ENCODE measurements at regions not wholly inside any gene's neighbourhood (a gene's known extent, or its start where the extent isn't known, plus 50 kb on each side); places are given as distances from the start of the nearest gene placed in this dataset.

DNA sequence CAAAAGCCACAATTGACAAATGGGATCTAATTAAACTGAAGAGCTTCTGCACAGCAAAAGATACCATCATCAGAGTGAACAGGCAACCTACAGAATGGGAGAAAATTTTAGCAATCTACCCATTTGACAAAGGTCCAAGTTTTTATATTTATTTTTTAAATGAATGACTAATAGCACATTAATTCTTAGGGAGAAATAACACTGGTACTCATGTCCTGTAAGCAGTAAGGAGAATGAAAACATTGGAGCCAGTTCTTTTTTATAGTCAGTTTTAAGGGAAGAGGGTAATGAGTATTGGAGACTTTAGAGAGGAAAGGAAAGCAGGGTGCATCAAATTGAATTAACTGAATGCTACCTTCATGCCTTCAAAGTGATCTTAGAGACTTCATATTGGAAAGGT lies 404.7 kb upstream of the TGFBR2 start:
- TF ChIP-seq, protein P1, sequence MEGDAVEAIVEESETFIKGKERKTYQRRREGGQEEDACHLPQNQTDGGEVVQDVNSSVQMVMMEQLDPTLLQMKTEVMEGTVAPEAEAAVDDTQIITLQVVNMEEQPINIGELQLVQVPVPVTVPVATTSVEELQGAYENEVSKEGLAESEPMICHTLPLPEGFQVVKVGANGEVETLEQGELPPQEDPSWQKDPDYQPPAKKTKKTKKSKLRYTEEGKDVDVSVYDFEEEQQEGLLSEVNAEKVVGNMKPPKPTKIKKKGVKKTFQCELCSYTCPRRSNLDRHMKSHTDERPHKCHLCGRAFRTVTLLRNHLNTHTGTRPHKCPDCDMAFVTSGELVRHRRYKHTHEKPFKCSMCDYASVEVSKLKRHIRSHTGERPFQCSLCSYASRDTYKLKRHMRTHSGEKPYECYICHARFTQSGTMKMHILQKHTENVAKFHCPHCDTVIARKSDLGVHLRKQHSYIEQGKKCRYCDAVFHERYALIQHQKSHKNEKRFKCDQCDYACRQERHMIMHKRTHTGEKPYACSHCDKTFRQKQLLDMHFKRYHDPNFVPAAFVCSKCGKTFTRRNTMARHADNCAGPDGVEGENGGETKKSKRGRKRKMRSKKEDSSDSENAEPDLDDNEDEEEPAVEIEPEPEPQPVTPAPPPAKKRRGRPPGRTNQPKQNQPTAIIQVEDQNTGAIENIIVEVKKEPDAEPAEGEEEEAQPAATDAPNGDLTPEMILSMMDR (IDR thresholded peaks at IDR 0.05) = no peak
- no peak for TF ChIP-seq POLR2A (IDR thresholded peaks at IDR 0.05)
